Myocyte (in vitro differentiated cells): ENCODE measurements at regions not wholly inside any gene's neighbourhood (a gene's known extent, or its start where the extent isn't known, plus 50 kb on each side); places are given as distances from the start of the nearest gene placed in this dataset.
"Not testable (repeated sequence)": the region's sequence is repeated elsewhere in the genome, so short reads cannot be mapped to it uniquely, and the experiment has no call there.

Experiments used
- DNase-seq: peaks from one replicate; pipeline ENCODE4 v3.0.0-alpha.2; 2012; ENCODE audit warnings: low read depth

DNA sequence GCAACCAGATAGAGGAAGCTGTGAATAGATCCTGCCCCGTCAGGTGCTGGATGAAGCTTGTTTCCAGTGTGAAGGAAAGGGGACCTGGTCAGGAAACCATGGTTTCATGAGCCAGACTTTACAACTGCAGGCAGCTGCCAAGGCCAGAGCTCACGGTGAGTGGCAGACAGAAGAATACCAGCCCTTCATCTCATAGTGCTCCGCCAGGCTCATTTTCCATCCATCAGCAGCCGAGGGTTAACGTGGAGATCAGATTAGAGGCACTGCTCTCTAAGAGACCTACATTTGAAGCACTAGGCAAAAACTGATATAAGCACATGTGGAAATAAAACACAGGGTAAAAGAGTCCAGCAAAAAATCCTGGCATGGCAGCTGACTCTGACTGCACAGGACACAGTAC, 172.4 kb downstream of the CD24 start:
- DNase-seq = no peak

DNA sequence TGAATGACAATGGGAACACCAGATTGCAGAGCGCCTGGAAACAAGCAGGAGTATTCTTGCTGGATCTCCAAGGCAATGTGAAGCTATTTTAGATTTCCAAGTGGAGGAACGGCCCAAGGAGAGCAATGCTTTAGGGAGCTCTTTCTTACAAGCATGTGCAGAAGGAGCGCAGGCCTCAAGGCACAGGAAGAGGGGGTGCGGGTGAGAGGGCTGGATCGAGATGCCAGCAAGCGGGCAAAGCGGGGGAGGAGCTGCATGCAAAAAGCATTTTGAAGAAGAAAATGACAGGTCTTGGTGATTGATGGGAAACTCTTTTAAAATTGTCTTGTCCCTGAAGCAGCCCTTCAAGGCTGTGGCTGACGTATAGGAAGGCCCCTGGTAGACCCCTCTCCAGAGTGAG, 171.9 kb downstream of the QRSL1 start:
- no peak for DNase-seq

DNA sequence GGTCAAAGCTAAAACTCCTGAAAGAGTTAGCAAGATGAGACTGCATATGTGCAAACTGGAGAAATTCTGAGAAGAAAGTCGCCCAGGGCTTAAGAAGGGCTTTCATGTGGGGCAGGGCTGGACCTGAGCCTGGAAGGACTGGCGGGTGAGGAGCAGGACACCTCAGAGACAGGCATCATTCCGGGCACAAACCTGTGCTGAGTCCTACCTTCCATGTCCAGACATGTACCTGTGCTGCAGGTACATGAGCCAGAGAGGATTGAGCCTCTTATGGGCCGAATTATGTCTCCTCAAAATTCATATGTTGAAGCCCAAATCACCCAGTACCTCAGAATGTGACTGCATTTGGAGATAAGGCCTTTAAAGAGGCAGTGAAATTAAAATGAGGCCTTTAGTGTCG, 171.0 kb downstream of the QRSL1 start:
- DNase-seq = no peak

DNA sequence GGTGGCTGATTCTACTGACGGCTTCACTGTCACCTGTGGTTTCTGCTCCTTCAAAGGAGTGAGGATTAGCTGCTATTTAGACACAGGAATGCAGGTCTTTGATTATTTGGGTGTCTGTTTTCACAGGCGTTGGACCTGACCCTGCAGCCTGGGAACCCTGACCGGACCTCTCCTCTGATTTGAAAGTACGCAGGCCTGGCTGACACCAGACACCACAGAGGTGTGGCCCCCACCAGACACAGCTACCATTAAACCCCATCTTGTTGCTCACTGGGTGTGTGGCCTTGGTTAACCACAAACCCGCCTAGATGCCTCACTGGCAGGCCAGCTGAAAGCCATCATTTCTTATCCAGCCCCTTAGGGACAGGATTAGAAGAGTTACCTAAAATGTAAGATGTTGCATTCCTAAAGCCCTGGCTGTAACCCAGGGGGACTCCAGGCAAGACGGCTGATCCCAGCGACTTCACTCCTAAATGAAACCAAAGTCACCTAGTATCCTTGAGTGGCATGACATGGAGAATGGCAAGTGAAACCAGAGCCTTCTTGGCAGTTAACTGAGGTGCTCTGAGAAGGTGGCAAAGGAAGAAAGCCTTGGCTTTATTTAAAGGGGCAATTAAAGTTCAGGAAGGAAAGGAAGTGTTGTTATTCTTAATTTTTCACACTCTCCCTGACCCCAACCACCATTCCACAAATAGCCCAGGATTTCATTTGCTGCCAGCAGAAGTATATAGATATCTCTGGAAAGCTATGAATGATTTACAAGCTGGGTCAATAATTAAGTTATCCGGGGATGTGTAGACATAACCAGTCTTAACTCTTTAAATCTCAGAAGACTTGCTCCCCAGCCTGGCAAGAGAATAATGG, 169.9 kb downstream of the QRSL1 start:
- peak; percentile 97 for DNase-seq

DNA sequence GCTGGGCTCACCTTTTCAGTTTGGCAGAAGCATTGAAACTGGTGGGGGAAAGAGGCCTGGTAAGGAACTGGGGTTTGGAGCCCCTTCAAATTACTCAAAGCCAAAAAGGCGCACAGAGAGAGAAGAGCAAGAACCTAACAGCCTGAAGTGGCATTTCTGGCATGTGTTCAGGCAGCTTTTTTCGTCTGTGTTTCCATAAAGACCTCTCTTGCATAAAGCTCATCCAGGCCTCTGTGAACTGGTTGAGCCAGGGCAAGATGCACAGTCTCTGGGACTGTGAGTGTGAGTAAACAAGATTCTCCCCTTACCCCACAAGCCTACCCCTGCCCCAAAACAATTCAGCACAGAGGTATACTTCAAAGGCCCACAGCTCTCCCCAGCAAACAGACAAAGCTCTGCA, 167.8 kb downstream of the QRSL1 start:
- no peak for DNase-seq

DNA sequence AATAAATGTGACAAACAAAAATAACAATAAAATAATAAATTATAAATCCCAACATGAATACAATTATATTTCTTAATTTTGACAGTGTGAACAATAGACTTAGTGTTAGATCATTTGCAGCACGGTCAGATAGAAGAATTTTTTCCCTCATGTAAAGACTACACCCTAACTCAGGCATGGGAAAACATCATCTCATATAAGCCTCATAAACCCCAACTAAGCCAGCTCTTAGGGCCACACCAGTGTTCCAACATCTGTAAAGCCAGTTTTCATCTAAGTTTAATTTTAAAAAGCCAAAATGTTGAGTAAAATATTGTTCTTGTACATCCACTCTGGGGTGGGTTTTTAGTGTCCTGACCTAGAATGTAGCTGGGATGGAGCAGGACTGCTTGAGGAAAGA, 167.4 kb downstream of the QRSL1 start:
- DNase-seq = no peak

DNA sequence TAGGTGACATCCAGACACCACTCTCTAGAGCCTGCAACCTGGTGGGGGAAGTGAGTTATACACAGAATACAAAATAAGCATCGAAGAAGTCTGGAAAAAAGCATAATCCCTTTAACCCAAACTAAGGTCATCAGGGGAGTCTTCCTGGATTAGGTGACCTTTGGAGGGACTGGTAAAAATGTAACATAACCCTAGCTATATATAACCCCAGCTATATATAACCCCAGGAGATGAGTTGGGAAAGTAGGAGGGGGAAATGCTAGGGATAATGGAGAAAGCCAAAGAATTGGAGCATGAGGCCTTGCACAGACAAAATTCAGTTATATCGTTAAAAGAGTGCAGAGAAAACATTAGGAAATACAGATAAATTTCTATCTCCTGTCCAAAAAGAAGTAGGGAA, 164.8 kb downstream of the QRSL1 start:
- no peak for DNase-seq

DNA sequence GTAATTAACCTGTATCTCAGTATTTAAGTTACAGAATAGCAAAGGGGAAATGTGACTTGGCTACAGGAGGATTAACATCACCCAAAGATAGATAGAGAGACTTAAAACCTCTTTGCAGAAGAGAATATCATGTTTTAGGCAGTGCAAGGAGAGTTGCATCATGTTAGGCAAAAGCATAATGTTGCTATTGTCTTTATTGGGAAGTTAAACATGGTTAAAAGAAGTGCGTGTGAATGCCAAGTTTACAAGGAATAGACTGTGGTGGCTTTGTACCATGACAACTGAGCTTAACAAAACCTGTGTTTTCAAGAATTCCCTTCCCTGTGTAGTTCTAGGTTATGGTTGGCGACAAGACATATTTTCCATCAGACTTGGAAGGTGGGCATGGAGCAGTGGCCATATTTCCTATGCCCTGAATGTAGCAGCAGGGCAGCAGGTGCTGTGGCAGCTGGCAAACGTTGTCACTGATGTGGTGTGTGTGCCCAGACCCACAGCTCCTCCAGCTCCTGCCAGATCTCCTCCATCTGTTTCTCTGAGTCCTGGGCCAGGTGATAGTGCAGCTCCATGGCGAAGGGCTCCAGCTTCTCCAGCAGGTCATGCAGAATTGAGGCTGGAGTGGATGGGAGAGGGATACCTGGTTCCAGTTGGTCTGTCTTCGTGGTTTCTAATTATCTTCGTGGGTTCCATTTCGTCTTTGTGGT, 163.3 kb downstream of the QRSL1 start:
- DNase-seq = peak; percentile 73

DNA sequence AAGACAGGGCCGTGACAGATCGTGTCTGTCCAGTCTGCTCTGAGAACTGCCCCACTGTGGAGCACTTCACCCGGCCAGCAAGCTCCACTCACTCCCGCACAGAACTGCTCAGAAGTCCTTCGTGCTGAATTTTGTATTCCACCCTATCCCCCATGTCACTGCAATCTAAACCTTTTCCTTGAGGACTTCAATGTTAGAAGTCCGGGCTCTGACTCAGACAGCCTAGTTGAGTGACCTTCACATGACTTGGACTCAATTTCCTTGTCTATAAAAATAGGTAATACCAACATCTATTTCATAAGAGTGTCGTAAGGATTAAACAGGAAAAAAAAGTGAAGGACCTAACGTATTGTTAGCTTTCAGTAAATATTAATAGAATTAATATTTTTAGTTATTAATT, 161.6 kb downstream of the QRSL1 start:
- no peak for DNase-seq

DNA sequence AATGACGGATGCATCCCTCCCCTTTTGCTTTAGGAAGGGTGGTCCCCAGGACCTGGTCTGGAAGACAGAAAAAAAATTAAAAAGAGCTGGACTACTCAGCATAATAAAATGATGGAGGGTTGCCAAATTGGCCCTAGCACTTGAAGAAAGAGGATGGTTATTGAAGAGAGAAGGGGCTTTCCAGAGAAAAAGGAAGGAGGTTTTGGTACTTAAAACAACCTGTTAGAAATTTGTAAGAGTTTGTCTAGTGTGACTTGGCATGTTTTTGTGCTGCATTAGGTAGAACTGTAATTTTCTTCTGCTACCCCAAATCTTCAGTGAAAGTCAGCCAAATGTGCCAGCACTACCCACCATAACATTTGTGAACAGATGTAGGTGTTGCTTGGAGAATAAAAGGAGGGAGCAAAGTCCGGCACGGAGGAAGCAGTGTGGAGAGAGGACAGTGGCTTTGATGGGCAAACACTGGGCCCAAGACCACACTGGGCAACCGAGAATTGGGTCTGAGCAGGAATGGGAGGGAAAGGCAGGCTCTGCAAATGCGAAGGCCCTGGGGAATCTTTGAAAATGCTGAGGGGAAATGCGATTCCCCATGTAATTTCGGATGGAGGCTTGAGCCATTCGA, 160.9 kb downstream of the QRSL1 start:
- no peak for DNase-seq

DNA sequence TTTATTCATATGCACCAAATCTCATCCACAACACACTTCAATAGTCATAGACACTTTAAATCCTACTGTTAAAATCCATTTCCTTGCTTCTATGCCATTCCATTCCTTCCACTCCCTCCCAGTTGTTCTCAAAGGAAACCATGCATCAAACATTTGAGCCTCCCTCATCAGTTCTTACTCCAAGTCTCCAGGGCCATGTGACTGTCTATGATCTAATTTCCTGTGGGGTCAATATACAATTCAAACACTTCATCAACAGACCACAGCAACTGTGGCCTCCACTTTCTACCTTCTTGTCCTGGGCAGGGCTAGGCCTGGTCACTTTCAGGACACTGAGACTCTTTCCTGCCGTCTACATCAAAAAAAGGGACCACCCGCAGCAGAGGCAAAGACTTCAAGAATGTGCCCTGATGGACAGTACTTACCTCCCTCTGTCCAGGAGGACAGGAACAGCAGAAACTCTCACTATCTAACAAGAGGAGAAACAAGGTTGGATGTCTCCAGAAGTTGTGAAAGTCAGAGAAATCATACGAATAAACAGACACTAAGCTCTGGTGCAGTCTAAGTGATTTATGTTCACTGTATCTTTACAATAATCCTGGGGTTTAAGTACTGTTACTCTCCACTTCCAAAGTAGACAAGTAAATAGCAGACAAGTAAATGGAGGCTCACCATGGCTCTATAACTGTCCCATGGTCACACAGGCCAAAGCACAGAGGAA, 160.2 kb downstream of the QRSL1 start:
- no peak for DNase-seq

DNA sequence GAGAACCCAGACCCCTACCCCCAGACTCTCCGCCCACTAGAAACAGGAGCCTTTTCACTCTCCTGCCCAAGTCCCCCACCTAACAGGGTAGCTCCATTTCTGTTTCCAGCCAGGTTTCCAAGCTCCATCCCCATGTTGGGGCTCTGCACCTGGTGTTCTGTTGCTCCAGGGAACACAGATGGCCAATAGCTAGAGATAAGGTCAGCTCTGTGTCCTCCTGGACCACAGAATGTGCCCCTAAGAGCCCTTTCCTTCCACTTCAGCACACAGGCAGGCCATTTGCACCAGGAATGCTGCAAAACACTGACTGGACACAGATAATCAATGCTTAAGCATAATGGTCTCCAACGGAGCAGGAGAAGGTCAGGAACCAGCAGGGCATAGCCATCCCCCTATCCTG, 159.4 kb downstream of the QRSL1 start:
- no peak for DNase-seq

DNA sequence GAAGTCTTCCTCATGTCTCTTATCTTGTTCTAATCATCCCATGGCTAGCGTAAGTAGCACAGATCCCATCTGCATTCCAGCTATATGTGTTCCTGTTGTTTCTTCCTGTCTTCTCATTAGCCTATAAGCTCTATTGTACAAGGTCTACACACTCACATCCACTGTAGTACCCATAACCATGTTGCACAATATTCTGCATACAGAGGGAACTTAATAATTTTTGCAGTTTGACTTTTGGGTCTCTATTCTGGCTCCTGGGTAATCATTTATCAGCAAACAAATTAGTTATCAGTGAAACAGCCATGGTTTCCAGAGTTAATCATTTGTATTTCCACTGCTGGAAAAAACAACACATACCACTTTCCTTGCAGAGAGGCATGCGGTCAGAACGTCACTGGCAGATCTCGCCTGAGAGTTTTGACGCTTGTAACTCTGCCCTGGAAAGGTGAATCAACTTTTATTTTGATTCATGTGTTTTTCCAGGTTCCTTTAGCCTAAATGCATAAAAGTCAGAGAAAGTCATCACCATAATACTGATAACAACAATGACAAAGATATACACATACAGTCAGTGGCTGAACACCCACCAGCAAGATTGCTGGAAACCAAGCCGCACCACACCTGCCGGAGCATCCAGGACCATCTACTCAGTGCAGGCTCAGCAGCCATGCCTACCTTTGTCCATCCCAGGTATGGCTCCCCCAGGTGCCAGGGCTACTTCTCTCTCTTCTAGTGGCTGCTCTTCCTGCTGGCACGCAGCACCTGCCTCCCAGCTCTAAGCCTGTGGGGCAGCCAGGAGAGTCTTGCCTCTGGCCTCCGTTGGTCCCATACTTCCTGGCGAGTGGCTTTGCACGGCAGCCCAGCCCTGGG, 158.2 kb downstream of the QRSL1 start:
- no peak for DNase-seq

DNA sequence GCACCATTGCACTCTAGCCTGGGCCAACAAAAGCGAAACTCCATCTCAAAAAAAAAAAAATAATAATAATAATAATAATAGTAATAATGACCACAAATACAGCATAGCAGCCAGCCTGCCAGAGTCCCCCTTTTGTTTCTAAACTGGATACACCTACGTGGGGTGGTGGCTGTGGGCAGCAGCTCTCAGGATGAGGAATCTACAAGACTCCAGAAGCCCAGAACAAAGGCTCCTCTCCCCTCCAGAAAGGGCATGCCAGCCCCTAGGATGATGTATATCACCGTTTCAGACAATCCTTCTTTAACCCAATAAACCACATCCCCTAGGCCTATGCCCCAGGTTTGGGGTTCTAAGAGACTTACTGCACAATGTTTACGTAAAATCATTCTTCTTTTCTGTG, 155.9 kb downstream of the QRSL1 start:
- DNase-seq = no peak

DNA sequence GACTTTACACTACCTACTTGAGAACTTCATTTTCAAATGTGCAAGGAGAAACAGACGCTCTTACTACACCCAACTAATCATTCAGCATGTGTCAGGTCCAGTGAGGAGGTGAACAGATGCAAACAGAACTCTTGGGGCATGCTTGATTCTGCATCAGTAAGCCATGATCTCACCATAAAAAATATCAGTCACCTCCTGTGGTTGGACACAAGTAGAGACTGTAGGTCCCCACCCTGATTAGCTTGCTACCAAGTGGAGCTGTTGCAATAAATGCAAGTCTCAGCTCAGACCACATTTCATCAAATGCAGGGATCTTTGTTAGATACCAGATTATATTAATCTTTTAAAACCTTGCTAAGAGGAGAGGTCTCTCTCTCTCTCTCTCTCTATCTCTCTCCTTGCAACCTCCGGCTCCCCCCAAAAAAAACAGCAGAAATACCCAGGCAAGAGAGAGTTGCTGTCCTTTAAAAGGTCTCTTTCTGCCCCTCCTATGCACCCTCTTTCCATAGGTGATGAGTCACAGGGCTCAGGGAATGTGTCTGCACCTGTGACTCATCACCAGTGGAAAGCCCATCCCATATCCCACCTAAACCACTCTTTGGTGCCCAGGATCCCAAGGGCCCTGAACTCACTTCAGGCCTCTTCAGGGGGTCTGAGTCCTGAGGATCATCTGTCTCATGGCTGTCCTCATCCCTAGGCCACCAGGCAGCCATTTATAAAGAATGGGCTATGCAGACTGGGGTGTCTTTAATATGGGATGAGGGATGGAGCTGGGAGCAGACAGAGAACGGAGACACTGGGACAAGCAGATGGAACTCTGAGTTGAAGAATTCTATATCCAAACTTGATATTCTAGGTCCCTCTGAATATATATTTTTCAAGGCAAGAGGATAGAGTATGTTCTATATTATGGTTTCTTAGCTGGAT, 154.5 kb downstream of the QRSL1 start:
- DNase-seq = peak; percentile 81

DNA sequence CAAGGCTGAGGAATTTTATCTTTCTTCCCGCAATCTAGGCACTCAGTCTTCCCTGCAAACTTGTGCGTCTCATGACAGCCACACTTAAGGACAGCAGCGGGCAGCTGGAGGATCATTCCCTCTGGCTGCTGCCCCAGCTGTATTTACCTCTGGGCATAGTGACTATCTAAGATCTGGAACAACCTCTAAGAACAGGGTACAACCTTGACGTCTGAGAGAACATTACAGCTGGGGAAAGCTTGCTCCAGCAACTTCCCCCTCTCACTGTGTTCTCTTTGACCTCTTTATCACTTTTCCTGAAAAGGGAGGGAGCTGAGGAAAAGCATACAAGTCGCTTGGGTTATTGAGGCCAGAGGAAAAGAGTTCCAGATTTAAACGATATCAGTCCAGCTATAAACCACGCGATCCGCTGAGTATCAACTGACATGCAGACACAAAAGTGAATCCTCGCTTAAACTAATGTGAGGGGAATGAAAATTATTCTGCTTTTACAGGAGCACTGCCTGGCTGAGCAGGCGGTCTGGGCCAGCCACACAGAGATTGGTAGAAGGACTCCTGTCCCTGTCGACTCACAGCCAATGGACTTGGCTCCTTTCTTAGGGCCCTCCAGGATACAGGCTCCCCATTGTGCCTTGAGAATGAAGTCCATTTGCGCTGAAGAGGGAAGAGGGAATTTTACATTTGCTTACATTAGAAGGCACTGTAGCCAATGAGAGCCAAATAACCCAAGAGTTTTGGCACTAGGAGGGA, 153.3 kb downstream of the QRSL1 start:
- no peak for DNase-seq

DNA sequence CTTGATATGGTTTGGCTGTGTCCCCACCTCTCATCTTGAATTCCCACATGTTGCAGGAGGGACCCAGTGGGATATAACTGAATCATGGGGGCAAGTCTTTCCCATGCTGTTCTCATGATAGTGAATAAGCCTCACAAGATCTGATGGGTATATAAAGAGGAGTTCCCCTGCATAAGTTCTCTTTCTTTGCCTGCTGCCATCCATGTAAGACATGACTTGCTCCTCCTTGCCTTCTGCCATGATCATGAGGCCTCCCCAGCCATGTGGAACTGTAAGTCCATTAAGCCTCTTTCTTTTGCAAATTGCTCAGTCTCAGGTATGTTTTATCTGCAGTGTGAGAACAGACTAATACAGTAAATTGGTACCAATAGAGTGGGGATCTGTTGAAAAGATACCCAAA, 150.2 kb downstream of the QRSL1 start:
- DNase-seq = not testable (repeated sequence)

DNA sequence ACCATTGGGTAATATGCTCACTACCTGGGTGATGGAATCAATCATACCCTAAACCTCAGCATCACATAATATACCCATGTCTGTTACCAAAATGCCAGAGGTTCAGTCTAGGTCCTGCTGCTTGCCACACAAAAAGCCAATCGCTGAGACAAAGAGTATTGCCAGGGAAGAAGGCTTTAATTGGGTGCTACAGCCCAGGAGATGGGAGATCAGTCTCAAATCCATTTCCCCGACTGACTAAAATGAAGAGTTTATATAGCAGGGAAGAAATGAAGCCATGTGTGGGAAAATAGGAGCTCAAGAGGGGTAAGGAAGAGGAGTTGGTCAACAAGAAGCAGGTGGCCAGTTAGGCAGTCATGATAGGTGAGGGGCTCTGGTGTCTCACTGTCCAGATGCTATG, 149.6 kb downstream of the QRSL1 start:
- no peak for DNase-seq
